Type B pancreatic cell (in vitro differentiated cells): ENCODE measurements at regions not wholly inside any gene's neighbourhood (a gene's known extent, or its start where the extent isn't known, plus 50 kb on each side); places are given as distances from the start of the nearest gene placed in this dataset.

Source experiments
- DNase-seq: peaks from one replicate; pipeline ENCODE4 v3.0.0; 2021; ENCODE audit warnings: mixed read lengths; ENCODE audit not compliant: unreplicated experiment; ENCODE audit errors: extremely low spot score
- H3K27ac Mint-ChIP-seq: 2 replicates; pipeline ENCODE4 v1.8.0; 2021; ENCODE audit warnings: mild to moderate bottlenecking, mixed read lengths
- H3K27me3 Mint-ChIP-seq: 2 replicates; pipeline ENCODE4 v1.8.0; 2021; ENCODE audit warnings: mixed read lengths
- H3K36me3 Mint-ChIP-seq: 2 replicates; pipeline ENCODE4 v1.8.0; 2021; ENCODE audit warnings: mixed read lengths
- H3K4me1 Mint-ChIP-seq: one replicate; pipeline ENCODE4 v1.8.0; 2021; ENCODE audit warnings: mixed read lengths; ENCODE audit not compliant: unreplicated experiment
- H3K4me3 Mint-ChIP-seq: 2 replicates; pipeline ENCODE4 v1.8.0; 2021; ENCODE audit warnings: mild to moderate bottlenecking, mixed read lengths
- H3K9me3 Mint-ChIP-seq: 2 replicates; pipeline ENCODE4 v1.8.0; 2021; ENCODE audit warnings: mixed read lengths
- TF ChIP-seq, protein P1 (sequence below): fragments of 200-600 bp; sonication (generic); conservative IDR thresholded peaks from 2 replicates; pipeline ENCODE4 v1.5.0; 2021; ENCODE audit warnings: antibody characterized with exemption, mild to moderate bottlenecking

GRCh38 chr9:1261879-1262766 lies 212.0 kb downstream of the DMRT2 start:
- no peak for DNase-seq
- Mint-ChIP-seq H3K27me3 (no peaks in the 10 kb centered on the region), H3K9me3 (no peaks in the 10 kb centered on the region), H3K4me1 (no peaks in the 10 kb centered on the region), H3K4me3 (no peak overlapping the region), H3K36me3 (no peaks in the 10 kb centered on the region), H3K27ac (no peak overlapping the region)
- TF ChIP-seq, protein P1, sequence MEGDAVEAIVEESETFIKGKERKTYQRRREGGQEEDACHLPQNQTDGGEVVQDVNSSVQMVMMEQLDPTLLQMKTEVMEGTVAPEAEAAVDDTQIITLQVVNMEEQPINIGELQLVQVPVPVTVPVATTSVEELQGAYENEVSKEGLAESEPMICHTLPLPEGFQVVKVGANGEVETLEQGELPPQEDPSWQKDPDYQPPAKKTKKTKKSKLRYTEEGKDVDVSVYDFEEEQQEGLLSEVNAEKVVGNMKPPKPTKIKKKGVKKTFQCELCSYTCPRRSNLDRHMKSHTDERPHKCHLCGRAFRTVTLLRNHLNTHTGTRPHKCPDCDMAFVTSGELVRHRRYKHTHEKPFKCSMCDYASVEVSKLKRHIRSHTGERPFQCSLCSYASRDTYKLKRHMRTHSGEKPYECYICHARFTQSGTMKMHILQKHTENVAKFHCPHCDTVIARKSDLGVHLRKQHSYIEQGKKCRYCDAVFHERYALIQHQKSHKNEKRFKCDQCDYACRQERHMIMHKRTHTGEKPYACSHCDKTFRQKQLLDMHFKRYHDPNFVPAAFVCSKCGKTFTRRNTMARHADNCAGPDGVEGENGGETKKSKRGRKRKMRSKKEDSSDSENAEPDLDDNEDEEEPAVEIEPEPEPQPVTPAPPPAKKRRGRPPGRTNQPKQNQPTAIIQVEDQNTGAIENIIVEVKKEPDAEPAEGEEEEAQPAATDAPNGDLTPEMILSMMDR, result no peak

DNA sequence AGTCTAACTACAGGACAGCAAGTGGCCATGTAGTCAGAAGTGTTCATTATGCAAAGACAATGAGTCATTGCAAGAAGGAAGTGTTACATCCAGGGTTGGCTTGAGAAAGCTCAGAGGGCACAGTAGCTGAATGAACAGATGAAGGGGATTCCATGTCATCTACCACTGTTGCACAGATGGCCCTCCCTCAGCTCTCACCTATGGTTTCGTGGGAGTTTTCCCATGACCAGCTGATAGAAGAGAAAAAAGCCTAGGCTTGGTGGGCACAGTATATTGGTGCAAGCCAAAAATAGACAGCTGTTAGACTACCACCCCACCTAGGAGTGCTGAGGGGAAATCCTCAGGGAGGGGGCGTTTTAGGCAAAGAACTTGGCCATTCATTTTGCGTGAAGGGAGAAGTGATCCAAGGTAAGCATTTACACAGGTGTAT lies 217.0 kb downstream of the DMRT2 start:
- Mint-ChIP-seq H3K4me1 (peaks cover 9% of the 10 kb centered on the region), H3K27ac (no peak overlapping the region), H3K27me3 (peaks cover 4% of the 10 kb centered on the region), H3K9me3 (peaks cover 5% of the 10 kb centered on the region), H3K4me3 (no peak overlapping the region), H3K36me3 (no peaks in the 10 kb centered on the region)
- no peak for DNase-seq
- TF ChIP-seq, protein P1, result no peak

- TF ChIP-seq, protein P1, result no peak
- Mint-ChIP-seq H3K4me1 (peaks cover 9% of the 10 kb centered on the region), H3K27me3 (peaks cover 4% of the 10 kb centered on the region), H3K4me3 (no peak overlapping the region), H3K9me3 (peaks cover 5% of the 10 kb centered on the region), H3K36me3 (no peaks in the 10 kb centered on the region), H3K27ac (no peak overlapping the region)
- DNase-seq, result no peak
These were observed 217.4 kb downstream of the DMRT2 start for GRCh38 chr9:1267581-1267980.

DNA sequence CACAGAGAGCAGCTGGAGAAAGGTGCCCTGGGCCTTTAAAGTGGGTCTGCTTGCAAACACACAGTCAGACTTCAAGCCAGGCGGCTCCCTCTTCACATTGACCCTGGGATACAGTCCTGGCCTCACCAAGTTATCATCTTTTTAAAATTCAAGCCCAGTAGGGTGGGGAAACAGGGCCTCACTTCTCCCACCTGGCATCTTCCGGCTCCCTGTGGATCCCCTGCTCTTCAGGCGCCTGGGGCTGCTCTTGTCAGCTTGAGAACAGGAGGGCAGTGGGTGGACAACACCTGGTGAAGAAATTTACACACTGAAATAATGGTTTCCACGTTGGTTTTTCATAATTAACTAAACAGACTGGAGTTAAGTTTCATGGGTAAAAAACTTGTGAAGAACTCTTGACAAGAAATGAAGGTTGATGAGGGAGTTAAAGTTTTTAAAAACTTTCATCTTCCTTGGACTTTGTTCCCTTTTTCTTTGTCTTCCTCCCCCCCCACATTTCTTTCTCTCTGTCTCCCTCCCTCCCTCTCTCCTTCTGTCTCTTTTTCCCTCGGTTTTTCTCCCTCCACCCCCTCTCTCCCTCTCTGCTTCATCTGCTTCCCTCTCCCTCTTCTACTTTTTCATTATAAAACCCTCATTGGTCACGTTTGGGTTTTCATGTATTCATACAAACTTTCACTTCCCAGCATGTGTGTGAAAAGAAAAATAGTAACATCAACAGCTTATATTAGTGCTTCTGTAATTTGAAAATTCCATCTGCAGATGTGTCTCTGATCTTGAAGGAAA lies 219.6 kb downstream of the DMRT2 start:
- DNase-seq, result no peak
- H3K27ac Mint-ChIP-seq, result no peak overlapping the region
- peaks cover 5% of the 10 kb centered on the region for H3K9me3 Mint-ChIP-seq
- no peak overlapping the region for H3K4me3 Mint-ChIP-seq
- H3K36me3 Mint-ChIP-seq, result no peaks in the 10 kb centered on the region
- H3K27me3 Mint-ChIP-seq, result peaks cover 4% of the 10 kb centered on the region
- peaks cover 9% of the 10 kb centered on the region for H3K4me1 Mint-ChIP-seq
- TF ChIP-seq, protein P1, result no peak

GRCh38 chr9:1271367-1271766 lies 221.2 kb downstream of the DMRT2 start:
- Mint-ChIP-seq H3K4me3 (no peak overlapping the region), H3K27me3 (peaks cover 4% of the 10 kb centered on the region), H3K9me3 (peaks cover 5% of the 10 kb centered on the region), H3K4me1 (peaks cover 9% of the 10 kb centered on the region), H3K36me3 (no peaks in the 10 kb centered on the region), H3K27ac (no peak overlapping the region)
- TF ChIP-seq, protein P1, result no peak
- no peak for DNase-seq
